HG03469 (cell line): ENCODE measurements at regions not wholly inside any gene's neighbourhood (a gene's known extent, or its start where the extent isn't known, plus 50 kb on each side); places are given as distances from the start of the nearest gene placed in this dataset.
"Not testable (repeated sequence)": the region's sequence is repeated elsewhere in the genome, so short reads cannot be mapped to it uniquely, and the experiment has no call there.

ENCODE experiments used
- ATAC-seq: cut with Tn5 transposase; IDR thresholded peaks from one replicate; pipeline ENCODE4 v1.9.1; 2021; ENCODE audit warnings: mild to moderate bottlenecking, moderate library complexity, moderate number of reproducible peaks; ENCODE audit not compliant: unreplicated experiment

GRCh38 chr5:38149815-38150195 lies 108.6 kb upstream of the EGFLAM start:
- no peak for ATAC-seq

GRCh38 chr5:38148021-38148625 lies 110.2 kb upstream of the EGFLAM start:
- ATAC-seq = no peak

- no peak for ATAC-seq
These were observed 115.0 kb upstream of the EGFLAM start for GRCh38 chr5:38143384-38143783.

GRCh38 chr5:38141665-38142064 lies 116.7 kb upstream of the EGFLAM start:
- no peak for ATAC-seq

- ATAC-seq = no peak
These were observed 119.8 kb upstream of the EGFLAM start for GRCh38 chr5:38138574-38138973.

GRCh38 chr5:38135486-38136039 lies 122.8 kb upstream of the EGFLAM start:
- ATAC-seq = no peak

GRCh38 chr5:38134810-38135209 lies 123.5 kb upstream of the EGFLAM start:
- no peak for ATAC-seq

GRCh38 chr5:38134294-38134693 lies 124.1 kb upstream of the EGFLAM start:
- ATAC-seq = not testable (repeated sequence)

GRCh38 chr5:38131686-38132085 lies 126.7 kb upstream of the EGFLAM start:
- ATAC-seq = no peak

- no peak for ATAC-seq
These were observed 134.0 kb upstream of the EGFLAM start for GRCh38 chr5:38124321-38124720.

GRCh38 chr5:38121420-38121819 lies 136.9 kb upstream of the EGFLAM start:
- ATAC-seq = no peak

- no peak for ATAC-seq
These were observed 138.5 kb upstream of the EGFLAM start for GRCh38 chr5:38119836-38120235.

GRCh38 chr5:38117784-38118479 lies 140.4 kb upstream of the EGFLAM start:
- ATAC-seq = no peak

- ATAC-seq = no peak
These were observed 143.0 kb upstream of the EGFLAM start for GRCh38 chr5:38115318-38115827.

GRCh38 chr5:38113880-38114279 lies 144.5 kb upstream of the EGFLAM start:
- no peak for ATAC-seq

- no peak for ATAC-seq
These were observed 144.9 kb upstream of the EGFLAM start for GRCh38 chr5:38113456-38113855.

GRCh38 chr5:38112938-38113337 lies 145.4 kb upstream of the EGFLAM start:
- no peak for ATAC-seq

GRCh38 chr5:38110130-38110529 lies 148.2 kb upstream of the EGFLAM start:
- ATAC-seq = no peak

GRCh38 chr5:38107096-38107495 lies 151.3 kb upstream of the EGFLAM start:
- no peak for ATAC-seq

GRCh38 chr5:38105801-38106200 lies 152.6 kb upstream of the EGFLAM start:
- no peak for ATAC-seq

GRCh38 chr5:38105231-38105570 lies 153.2 kb upstream of the EGFLAM start:
- ATAC-seq = no peak

GRCh38 chr5:38104497-38105230 lies 153.7 kb upstream of the EGFLAM start:
- ATAC-seq = no peak
